Sciatic nerve (tissue), 2 donors: ENCODE measurements at regions not wholly inside any gene's neighbourhood (a gene's known extent, or its start where the extent isn't known, plus 50 kb on each side); places are given as distances from the start of the nearest gene placed in this dataset.

ENCODE experiments used
- ATAC-seq: fragments of 200-7000 bp; cut with Tn5 transposase; one replicate; pipeline ENCODE4 v1.9.1; 2020; ENCODE audit warnings: mild to moderate bottlenecking, moderate library complexity
- DNase-seq: peaks from one replicate; pipeline ENCODE4 v3.0.0-alpha.2; 2020; ENCODE audit warnings: low spot score
- intact Hi-C: fragments of 100-400 bp; cut with DNase I; formaldehyde crosslinking; loops from one replicate; pipeline ENCODE4 v1.14.2; 2022
- donor health status: DM: no; HTN: no; CAD: no.
- donor health status: DM: no; HTN: no; CAD: no.

- intact Hi-C loops, result no loop called here
- ATAC-seq (no peak), DNase-seq (no peak)
Observed at GRCh38 chr17:73953206-73954033, 250.1 kb upstream of the RPL38 start.

GRCh38 chr17:73954951-73955350, 248.5 kb upstream of the RPL38 start:
- ATAC-seq, result no peak
- DNase-seq, result no peak
- intact Hi-C loops, result loop anchor here (5.0 kb wide), 1 partner anchor 937 kb away; the partner anchor contains the start of gene FADS6

GRCh38 chr17:73955616-73956015, 247.9 kb upstream of the RPL38 start:
- ATAC-seq (no peak), DNase-seq (no peak)
- intact Hi-C loops, result loop anchor here (5.0 kb wide), 1 partner anchor 937 kb away; the partner anchor contains the start of gene FADS6

- no peak for DNase-seq
- no peak for ATAC-seq
- intact Hi-C loops, result loop anchor here (5.0 kb wide), 1 partner anchor 936 kb away; the partner anchor contains the start of gene FADS6
Observed at GRCh38 chr17:73956169-73956568, 247.3 kb upstream of the RPL38 start.

GRCh38 chr17:73956595-73957465, 246.6 kb upstream of the RPL38 start:
- no peak for DNase-seq
- no peak for ATAC-seq
- intact Hi-C loops, result loop anchor here (5.0 kb wide), 1 partner anchor 935 kb away; the partner anchor contains the start of gene FADS6

- ATAC-seq (no peak), DNase-seq (no peak)
- intact Hi-C loops, result loop anchor here (5.0 kb wide), 1 partner anchor 935 kb away; the partner anchor contains the start of gene FADS6
Observed at GRCh38 chr17:73957564-73957963, 245.9 kb upstream of the RPL38 start.

- intact Hi-C loops, result loop anchor here (5.0 kb wide), 1 partner anchor 934 kb away; the partner anchor contains the start of gene FADS6
- ATAC-seq, result no peak
Observed at GRCh38 chr17:73958453-73958852, 245.0 kb upstream of the RPL38 start.

GRCh38 chr17:73960469-73960868, 243.0 kb upstream of the RPL38 start:
- intact Hi-C loops, result no loop called here
- ATAC-seq, result no peak
- peak; percentile 1 for DNase-seq

More at GRCh38 chr17:73958453-73958852, 245.0 kb upstream of the RPL38 start:
- DNase-seq, result no peak

- intact Hi-C loops, result no loop called here
- no peak for ATAC-seq
- no peak for DNase-seq
Observed at GRCh38 chr17:73962308-73962707, 241.2 kb upstream of the RPL38 start.

- DNase-seq (peak; percentile 28), ATAC-seq (no peak)
- intact Hi-C loops, result no loop called here
Observed at GRCh38 chr17:73968680-73969079, 234.8 kb upstream of the RPL38 start.

- DNase-seq (peak; percentile 61), ATAC-seq (peak; percentile 53)
- intact Hi-C loops, result no loop called here
Observed at GRCh38 chr17:73969956-73970355, 233.5 kb upstream of the RPL38 start.

GRCh38 chr17:73971127-73971526, 232.4 kb upstream of the RPL38 start:
- DNase-seq (peak; percentile 5), ATAC-seq (no peak)
- intact Hi-C loops, result no loop called here

GRCh38 chr17:73972056-73972455, 231.4 kb upstream of the RPL38 start:
- DNase-seq (peak; percentile 23), ATAC-seq (no peak)

GRCh38 chr17:73972901-73973300, 230.6 kb upstream of the RPL38 start:
- no peak for ATAC-seq
- peak; percentile 22 for DNase-seq

More at GRCh38 chr17:73972056-73972455, 231.4 kb upstream of the RPL38 start:
- intact Hi-C loops, result no loop called here

GRCh38 chr17:73973586-73974409, 229.7 kb upstream of the RPL38 start:
- DNase-seq, result peak; percentile 51
- intact Hi-C loops, result no loop called here
- ATAC-seq, result no peak

More at GRCh38 chr17:73972901-73973300, 230.6 kb upstream of the RPL38 start:
- intact Hi-C loops, result no loop called here

GRCh38 chr17:73974536-73974935, 228.9 kb upstream of the RPL38 start:
- ATAC-seq, result no peak
- DNase-seq, result no peak
- intact Hi-C loops, result no loop called here

GRCh38 chr17:73976147-73976546, 227.3 kb upstream of the RPL38 start:
- ATAC-seq (no peak), DNase-seq (peak; percentile 4)

GRCh38 chr17:73976676-73977521, 226.6 kb upstream of the RPL38 start:
- no peak for ATAC-seq
- intact Hi-C loops, result no loop called here
- DNase-seq, result no peak

More at GRCh38 chr17:73976147-73976546, 227.3 kb upstream of the RPL38 start:
- intact Hi-C loops, result no loop called here
